ENCODE measurements at regions not wholly inside any gene's neighbourhood (a gene's known extent, or its start where the extent isn't known, plus 50 kb on each side); places are given as distances from the start of the nearest gene placed in this dataset.
"Not testable (repeated sequence)": the region's sequence is repeated elsewhere in the genome, so short reads cannot be mapped to it uniquely, and the experiment has no call there.

GRCh38 chr20:48042628-48043027 lies 257.3 kb upstream of the SULF2 start:
- DNase-seq (ENCODE audit: low spot score) = no peak

GRCh38 chr20:48041078-48041780 lies 255.9 kb upstream of the SULF2 start:
- DNase-seq (ENCODE audit: low spot score) = no peak

- no peak for DNase-seq (ENCODE audit: low spot score)
Measured at GRCh38 chr20:48040491-48040890, 255.2 kb upstream of the SULF2 start.

- no peak for DNase-seq (ENCODE audit: low spot score)
Measured at GRCh38 chr20:48040051-48040450, 254.8 kb upstream of the SULF2 start.

- no peak for DNase-seq (ENCODE audit: low spot score)
Measured at GRCh38 chr20:48039514-48039913, 254.2 kb upstream of the SULF2 start.

GRCh38 chr20:48038713-48039112 lies 253.4 kb upstream of the SULF2 start:
- no peak for DNase-seq (ENCODE audit: low spot score)

GRCh38 chr20:48037798-48038197 lies 252.5 kb upstream of the SULF2 start:
- DNase-seq (ENCODE audit: low spot score) = not testable (repeated sequence)

GRCh38 chr20:48035961-48036731 lies 250.9 kb upstream of the SULF2 start:
- DNase-seq (ENCODE audit: low spot score) = no peak

GRCh38 chr20:48034751-48035150 lies 249.5 kb upstream of the SULF2 start:
- no peak for DNase-seq (ENCODE audit: low spot score)

GRCh38 chr20:48033005-48033404 lies 247.7 kb upstream of the SULF2 start:
- not testable (repeated sequence) for DNase-seq (ENCODE audit: low spot score)

GRCh38 chr20:48031122-48031521 lies 245.8 kb upstream of the SULF2 start:
- no peak for DNase-seq (ENCODE audit: low spot score)

- no peak for DNase-seq (ENCODE audit: low spot score)
Measured at GRCh38 chr20:48026981-48027592, 241.8 kb upstream of the SULF2 start.

GRCh38 chr20:48025661-48026060 lies 240.4 kb upstream of the SULF2 start:
- peak; percentile 51 for DNase-seq (ENCODE audit: low spot score)

- DNase-seq (ENCODE audit: low spot score) = peak; percentile 90
Measured at GRCh38 chr20:48025051-48025515, 239.8 kb upstream of the SULF2 start.

- no peak for DNase-seq (ENCODE audit: low spot score)
Measured at GRCh38 chr20:48024539-48024938, 239.3 kb upstream of the SULF2 start.

GRCh38 chr20:48020696-48021095 lies 235.4 kb upstream of the SULF2 start:
- DNase-seq (ENCODE audit: low spot score) = not testable (repeated sequence)

- DNase-seq (ENCODE audit: low spot score) = no peak
Measured at GRCh38 chr20:48019940-48020339, 234.7 kb upstream of the SULF2 start.

- no peak for DNase-seq (ENCODE audit: low spot score)
Measured at GRCh38 chr20:48019496-48019895, 234.2 kb upstream of the SULF2 start.

- peak; percentile 64 for DNase-seq (ENCODE audit: low spot score)
Measured at GRCh38 chr20:48018851-48019250, 233.6 kb upstream of the SULF2 start.

- no peak for DNase-seq (ENCODE audit: low spot score)
Measured at GRCh38 chr20:48017992-48018391, 232.7 kb upstream of the SULF2 start.

GRCh38 chr20:48017509-48017908 lies 232.2 kb upstream of the SULF2 start:
- no peak for DNase-seq (ENCODE audit: low spot score)

- DNase-seq (ENCODE audit: low spot score) = peak; percentile 53
Measured at GRCh38 chr20:48015943-48016723, 230.9 kb upstream of the SULF2 start.

Data from AG08395 (cell line).